PC-3 (cell line): ENCODE measurements at regions not wholly inside any gene's neighbourhood (a gene's known extent, or its start where the extent isn't known, plus 50 kb on each side); places are given as distances from the start of the nearest gene placed in this dataset.

ENCODE experiments used
- CTCF ChIP-seq: fragments of 300-600 bp; sonication (generic); conservative IDR thresholded peaks from 2 replicates; pipeline ENCODE4 v1.5.1; 2017; ENCODE audit warnings: antibody characterized with exemption, low read depth, mild to moderate bottlenecking, low read length
- EZH2 ChIP-seq: fragments of 300-600 bp; sonication (generic); IDR thresholded peaks from one replicate; pipeline ENCODE4 v1.6.1; 2017; ENCODE audit warnings: antibody characterized with exemption, mild to moderate bottlenecking, low read length; ENCODE audit not compliant: unreplicated experiment
- EZH2phosphoT487 ChIP-seq: fragments of 300-600 bp; sonication (generic); IDR thresholded peaks from 2 replicates; pipeline ENCODE4 v1.6.1; 2018; ENCODE audit warnings: mild to moderate bottlenecking, antibody characterized with exemption, low read length, borderline replicate concordance

- TF ChIP-seq CTCF (no peak), EZH2 (no peak), EZH2phosphoT487 (no peak)
These were observed 57.6 kb upstream of the MEDAG start for GRCh38 chr13:30848332-30849027.
